GM21717 (cell line): ENCODE measurements at regions not wholly inside any gene's neighbourhood (a gene's known extent, or its start where the extent isn't known, plus 50 kb on each side); places are given as distances from the start of the nearest gene placed in this dataset.

Experiments used
- ATAC-seq: cut with Tn5 transposase; IDR thresholded peaks from one replicate; pipeline ENCODE4 v1.9.1; 2021; ENCODE audit warnings: mild to moderate bottlenecking, moderate library complexity; ENCODE audit not compliant: unreplicated experiment

DNA sequence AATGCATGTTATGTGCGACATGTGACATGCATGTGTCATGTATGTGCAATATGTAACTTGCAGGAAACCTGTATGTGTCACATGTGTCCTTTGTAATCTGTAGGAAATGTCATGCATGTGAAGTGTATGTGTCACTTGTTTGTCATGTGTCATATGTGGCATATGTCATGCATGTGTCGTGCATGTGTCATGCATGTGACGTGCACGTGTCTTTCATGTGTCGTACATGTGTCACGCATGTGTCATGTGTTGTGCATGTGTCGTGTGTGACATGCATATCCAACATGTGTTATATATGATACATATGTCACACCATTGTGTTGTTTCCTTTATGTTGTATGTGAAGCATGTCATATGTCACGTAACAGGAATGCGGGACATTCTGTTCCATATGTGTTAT, 2153.2 kb upstream of the PIK3C3 start:
- no peak for ATAC-seq

DNA sequence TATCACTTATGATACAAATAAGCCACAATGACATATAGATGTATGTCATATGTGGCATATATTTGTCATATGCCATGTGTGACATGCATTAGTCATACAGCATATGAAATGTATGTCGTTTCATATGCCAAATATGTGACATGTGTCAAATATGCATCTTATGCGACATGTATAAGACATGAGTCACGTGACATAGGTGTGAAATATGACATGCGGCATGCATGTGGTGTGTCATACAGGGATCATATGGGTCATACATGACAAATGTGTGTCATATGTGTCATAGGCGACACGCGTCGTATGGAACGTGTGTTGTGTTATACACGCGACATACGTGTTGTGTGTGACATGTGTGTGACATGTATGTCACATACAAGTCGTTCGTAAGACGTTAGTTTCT, 2154.0 kb upstream of the PIK3C3 start:
- ATAC-seq = no peak

DNA sequence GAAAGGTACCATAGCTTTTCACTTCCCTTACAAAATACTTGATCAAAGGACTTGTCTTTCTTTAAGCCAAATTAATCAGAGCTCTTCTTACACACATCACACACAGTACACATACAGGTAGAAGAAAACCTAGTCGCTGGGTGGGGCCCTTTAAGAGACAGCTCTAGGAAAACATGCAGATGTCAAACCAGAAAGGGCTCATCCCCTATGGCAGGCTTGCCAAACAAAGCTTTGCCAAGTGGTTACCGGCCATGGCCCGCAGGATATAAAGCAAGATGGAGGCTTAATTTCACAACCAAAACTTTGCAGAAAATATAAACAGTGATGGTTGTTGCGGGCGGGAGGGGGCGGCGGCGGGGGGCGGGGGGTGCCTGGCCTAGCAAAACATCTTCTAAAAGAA, 2156.0 kb upstream of the PIK3C3 start:
- ATAC-seq = no peak

DNA sequence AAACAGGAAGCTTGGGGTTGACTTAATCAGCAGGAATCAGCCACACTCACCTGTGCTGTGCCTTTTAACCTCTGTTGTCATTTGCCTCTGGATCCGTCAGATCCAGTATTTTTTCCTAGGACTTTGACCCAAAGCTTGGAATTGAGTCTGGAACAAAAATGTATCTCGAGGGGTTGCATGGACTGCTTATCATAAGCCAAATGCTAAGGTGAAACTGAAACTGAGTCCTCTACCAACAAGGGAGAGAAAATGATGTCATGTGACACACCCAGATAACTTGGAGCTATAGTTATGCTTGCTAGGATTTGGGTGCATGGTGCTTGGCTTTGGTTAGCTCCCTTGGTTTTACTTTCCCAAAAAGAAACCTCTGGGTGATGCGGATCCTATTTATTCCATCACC, 2158.6 kb upstream of the PIK3C3 start:
- no peak for ATAC-seq

- no peak for ATAC-seq
Measured at GRCh38 chr18:39795350-39795749, 2159.7 kb upstream of the PIK3C3 start.

DNA sequence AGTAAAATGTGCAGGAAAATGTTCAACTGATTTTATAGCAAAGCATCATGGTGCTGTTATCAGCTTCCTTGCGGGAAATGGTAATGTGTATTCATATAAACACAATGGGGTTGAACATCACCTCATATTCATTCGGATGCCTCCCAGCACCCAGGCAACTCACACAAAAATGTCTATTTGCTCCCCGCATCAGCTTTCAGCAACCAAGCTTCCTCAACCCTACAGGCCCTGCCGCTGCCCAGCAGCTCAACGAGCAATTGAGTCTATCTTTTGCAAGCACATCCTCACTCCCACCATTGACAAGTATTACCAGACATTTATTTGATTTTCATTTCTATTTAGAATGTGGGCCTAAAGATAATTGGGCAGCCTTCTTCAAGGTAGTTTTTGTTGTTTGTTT, 2161.4 kb upstream of the PIK3C3 start:
- ATAC-seq = no peak

DNA sequence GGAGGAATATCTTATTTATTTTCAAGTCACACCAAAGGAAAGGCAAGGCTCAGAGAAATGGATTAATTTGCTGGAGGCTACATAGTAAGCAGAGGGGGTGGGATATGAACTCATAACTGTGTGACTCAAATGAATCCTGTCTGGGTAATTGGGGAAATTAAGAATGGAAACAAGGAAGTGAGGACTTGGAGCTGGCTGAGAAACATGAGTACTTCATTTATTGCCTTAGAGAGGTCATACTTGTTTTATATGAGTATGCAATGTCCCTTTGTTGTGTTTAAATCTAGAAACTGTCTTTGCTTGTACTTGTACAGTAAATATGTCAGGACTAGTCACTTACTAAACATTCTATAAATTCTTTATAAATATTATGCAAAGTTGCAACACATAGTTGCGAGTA, 2166.7 kb upstream of the PIK3C3 start:
- no peak for ATAC-seq

GRCh38 chr18:39786477-39786876, 2168.6 kb upstream of the PIK3C3 start:
- no peak for ATAC-seq

- ATAC-seq = no peak
Measured at GRCh38 chr18:39784541-39784940, 2170.5 kb upstream of the PIK3C3 start.

DNA sequence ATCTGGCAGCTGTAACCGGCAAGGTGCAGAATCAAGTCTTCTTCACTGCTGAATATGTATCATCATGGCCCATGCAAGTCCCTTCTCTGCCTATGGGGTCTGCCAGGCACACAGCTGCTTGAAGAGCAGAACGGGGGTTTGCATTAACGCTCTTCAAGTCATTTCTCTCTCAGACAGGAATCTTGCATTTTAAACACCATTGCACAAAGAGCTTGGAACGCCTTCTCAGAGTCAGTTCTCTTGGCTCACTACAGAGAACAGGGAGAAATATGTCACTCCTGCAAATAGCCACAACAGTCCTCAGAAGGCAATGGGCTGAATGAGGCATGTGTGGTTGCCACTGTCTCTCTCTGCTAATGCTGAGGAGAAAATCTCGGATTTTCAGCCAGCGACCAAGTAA, 2173.5 kb upstream of the PIK3C3 start:
- no peak for ATAC-seq

GRCh38 chr18:39780774-39781173, 2174.3 kb upstream of the PIK3C3 start:
- ATAC-seq = no peak

DNA sequence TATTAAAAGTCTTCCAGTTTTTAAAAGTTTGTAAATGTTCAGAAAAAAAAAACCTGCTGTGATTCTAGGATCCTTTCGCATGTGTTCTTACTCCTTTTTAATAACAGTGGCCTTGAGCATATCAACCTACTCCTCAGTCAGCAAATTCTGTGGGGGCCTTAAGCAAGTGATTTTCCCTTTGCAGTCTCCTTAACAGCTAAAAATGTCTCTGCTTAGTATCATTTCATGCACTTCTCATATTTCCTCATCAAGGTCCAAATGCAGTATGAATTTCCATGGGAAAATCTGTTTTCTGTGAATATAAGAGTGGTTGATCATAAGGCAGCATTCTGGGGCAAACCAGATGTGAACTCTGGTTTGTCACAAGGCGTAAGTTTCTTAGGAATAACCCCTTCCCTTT, 2175.1 kb upstream of the PIK3C3 start:
- no peak for ATAC-seq

- no peak for ATAC-seq
Measured at GRCh38 chr18:39776766-39777165, 2178.3 kb upstream of the PIK3C3 start.

DNA sequence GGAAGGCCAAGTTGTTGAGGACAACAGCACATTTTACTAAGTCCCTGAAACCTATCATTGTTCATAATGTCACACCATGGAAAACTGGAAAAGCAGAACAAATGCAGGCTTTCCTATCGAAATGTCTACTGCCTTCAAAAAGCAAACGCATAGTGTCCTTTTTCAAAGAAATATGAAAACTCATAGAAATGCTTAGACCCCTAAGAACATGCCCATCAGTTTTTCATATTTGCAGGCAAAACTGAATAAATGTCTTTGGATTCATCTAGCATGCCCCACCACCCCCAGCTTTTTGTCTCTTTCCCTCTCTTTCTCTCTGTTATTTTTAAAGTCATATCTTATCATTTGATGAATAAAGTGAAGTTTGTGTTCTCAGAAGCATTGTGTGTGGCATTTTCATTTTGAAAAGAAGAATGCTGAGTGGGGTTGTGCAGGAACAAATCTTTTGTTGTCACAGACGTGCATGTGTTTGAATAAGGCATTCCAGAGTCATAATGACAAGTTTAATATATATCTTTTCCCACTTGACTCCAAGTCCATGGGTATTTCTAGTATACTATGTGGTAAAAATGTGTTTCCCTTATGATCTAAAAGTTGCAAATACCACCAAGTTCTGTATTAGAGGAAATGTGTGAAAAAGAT, 2180.0 kb upstream of the PIK3C3 start:
- ATAC-seq = no peak

- no peak for ATAC-seq
Measured at GRCh38 chr18:39773646-39774045, 2181.4 kb upstream of the PIK3C3 start.

DNA sequence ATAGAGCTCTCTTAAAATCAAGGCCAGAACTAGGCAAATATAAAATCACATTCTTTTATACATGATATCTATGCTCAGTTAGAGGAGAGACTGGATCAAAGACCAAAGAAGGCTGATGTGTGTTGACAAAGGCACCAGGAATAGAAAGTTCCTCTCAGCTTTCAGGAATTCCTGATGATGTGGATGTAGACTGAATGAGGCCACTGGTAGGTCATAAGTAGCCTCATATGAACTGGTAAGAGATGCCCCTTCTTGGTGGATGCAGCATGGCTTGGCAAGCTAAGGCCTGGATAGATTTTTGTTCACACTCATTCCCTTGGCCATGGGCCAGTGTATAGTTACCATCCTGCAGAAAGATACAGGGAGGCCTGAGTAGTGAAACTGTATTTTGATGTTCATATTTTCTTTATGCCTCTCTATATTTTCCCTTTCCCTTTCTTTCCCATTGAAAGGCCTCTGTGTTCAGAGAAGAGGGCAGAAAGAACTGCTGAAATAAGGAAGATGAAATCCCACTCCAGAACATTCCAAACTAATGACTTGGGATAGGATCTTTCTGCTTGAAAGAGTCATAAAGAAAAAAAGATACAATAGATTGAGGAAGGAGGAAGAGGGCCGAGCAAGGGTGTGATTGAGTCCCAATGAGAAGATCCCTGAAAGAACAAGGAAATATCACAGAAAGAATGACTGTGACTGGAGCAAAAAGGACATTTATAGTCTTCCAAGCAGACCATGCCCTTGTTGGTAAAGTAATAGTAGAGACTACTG, 2182.7 kb upstream of the PIK3C3 start:
- ATAC-seq = no peak

DNA sequence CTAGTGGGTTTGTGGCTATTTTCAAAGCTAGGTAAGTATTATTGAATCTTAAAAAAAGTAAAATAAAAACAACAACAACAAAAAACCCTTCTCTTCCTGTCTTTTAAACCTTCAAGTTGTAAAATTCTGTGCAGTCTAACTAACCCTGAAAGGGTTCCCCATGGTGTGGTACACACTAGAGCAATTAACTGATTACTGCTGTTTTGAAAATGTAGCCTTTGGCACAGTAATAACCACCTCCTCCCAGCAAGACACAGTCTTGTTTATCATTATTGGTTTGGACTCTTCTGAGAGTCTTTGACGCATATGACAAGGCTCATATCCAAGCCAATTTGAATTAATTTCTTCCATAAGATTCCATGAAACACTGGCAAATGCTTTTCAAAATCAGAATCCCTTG, 2184.6 kb upstream of the PIK3C3 start:
- no peak for ATAC-seq

DNA sequence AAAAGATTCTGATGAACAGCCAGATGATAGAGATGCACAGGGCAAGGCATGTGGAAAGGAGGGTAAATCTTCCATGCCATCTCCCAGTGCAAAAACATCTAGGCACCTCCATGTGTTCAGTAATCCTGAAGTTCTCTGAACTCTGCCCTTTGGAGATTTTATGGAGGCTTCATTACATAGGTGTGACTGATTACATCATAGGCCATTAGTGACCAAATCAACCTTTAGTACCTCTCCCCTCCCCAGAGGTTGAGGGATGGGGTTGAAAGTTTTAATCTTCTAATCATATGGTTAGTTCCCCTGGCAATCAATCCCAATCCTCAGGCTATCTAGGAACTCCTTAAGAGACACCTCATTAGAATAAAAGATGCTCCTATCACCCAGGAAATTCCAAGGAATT, 2190.2 kb upstream of the PIK3C3 start:
- ATAC-seq = no peak

DNA sequence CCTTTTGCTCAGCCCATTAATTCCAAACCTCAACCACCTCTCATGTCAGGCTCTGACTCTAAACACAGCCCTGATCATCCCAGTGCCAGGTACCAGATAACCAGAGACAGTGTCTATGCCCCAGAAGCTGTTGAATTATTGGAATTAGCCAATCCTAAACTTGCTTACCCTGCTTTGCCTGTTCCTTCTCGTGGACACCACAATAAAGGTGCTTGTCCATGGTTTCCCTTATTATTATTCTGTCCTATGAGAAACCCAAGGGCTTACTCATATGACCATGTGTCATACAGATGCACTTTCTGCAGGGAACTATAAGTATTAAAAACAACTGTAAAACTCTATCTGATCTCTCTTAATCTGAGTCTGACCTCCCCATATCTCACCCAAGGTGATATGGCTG, 2193.8 kb upstream of the PIK3C3 start:
- ATAC-seq = no peak

GRCh38 chr18:39759926-39760325, 2194.3 kb upstream of the CELF4 start:
- no peak for ATAC-seq

DNA sequence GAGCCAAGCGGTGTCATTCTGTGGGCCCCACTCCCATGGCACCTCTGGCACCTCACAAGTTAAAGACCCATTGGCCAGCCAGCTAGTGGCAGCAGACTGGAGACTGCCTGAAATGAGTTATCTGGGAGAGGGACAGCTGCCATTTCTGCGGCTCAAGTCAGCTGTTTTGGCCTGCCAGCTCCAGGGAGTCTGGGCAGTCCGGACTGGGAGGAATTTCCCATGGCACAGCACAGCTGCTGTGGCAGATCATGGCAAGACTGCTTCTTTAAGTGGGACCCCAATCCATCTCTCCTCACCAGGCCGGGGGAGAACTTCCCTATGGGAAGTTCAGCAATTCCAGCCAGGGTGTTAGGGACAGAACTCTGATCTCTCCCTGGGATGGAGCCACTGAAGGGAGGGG, 2187.6 kb upstream of the CELF4 start:
- ATAC-seq = no peak

GRCh38 chr18:39752351-39752750, 2186.8 kb upstream of the CELF4 start:
- no peak for ATAC-seq

GRCh38 chr18:39751921-39752320, 2186.3 kb upstream of the CELF4 start:
- ATAC-seq = no peak
